ENCODE measurements at regions not wholly inside any gene's neighbourhood (a gene's known extent, or its start where the extent isn't known, plus 50 kb on each side); places are given as distances from the start of the nearest gene placed in this dataset.

- TF ChIP-seq ZNF395 (CRISPR knock-in tag; IDR thresholded peaks at IDR 0.05), result no peak
- no peak for TF ChIP-seq CLOCK (CRISPR knock-in tag; IDR thresholded peaks at IDR 0.05; ENCODE audit: borderline replicate concordance)
These were observed 71.4 kb upstream of the TTC29 start (continued) for GRCh38 chr4:147017081-147017480.

GRCh38 chr4:147019091-147019490, 73.4 kb upstream of the TTC29 start:
- H3K9me1 ChIP-seq (ENCODE audit: control insufficient read depth, insufficient read depth, low read length), result no peaks in the 10 kb centered on the region
- peak; percentile 43 to 68 (median 55) for DNase-seq (ENCODE audit: extremely low read depth in 1 of 4, low spot score in 3 of 4)
- WGBS (ENCODE audit: insufficient coverage, low coverage, missing lambda C conversion rate), result 0% methylated on average over 2 of the region's 2 CpGs
- no peak overlapping the region for H2AFZ ChIP-seq (ENCODE audit: low read depth, low read length)
- H3K4me2 ChIP-seq (ENCODE audit: insufficient read depth, low read length), result no peak overlapping the region
- no TSS peak for BruUV-seq (replicated peaks)
- CTCF ChIA-PET (ENCODE audit: low intra/inter-chr PET ratio), result interaction anchor here (0.5 to 1.4 kb wide), 5 partner anchors 78 to 848 kb away, joined by 3 to 9 read pairs (median 4); no protein-coding TSS in a partner anchor
- H3K79me2 ChIP-seq (ENCODE audit: control insufficient read depth, insufficient read depth, low read length), result no peaks in the 10 kb centered on the region
- peak; percentile 91 for ATAC-seq
- intact Hi-C loops (cut with micrococcal nuclease), result loop anchor here (1.0 kb wide), 3 partner anchors 78 to 847 kb away; no protein-coding TSS in a partner anchor
- H4K20me1 ChIP-seq (replicated peaks; ENCODE audit: control insufficient read depth, insufficient read depth, low read length), result no peaks in the 10 kb centered on the region
- no peaks in the 10 kb centered on the region for H3K36me3 ChIP-seq (ENCODE audit: control insufficient read depth, insufficient read depth, low read length)
- no peaks in the 10 kb centered on the region for H3K27me3 ChIP-seq (ENCODE audit: control insufficient read depth in 2 of 2, insufficient read depth in 2 of 2, low read length in 2 of 2)
- no peak overlapping the region for H3K27ac ChIP-seq (ENCODE audit: extremely low read depth, low read depth, low read length)
- H3K4me3 ChIP-seq, result no peak overlapping the region
- H3K9ac ChIP-seq (ENCODE audit: insufficient read depth in 1 of 2, low read depth in 2 of 2, low read length in 2 of 2), result no peak overlapping the region
- no peaks in the 10 kb centered on the region for H3K9me3 ChIP-seq (replicated peaks; ENCODE audit: control insufficient read depth, insufficient read depth, low read depth, low read length)
- FAIRE-seq, result peak; percentile 82
- in situ Hi-C loops (cut with MboI), result loop anchor here (25.0 kb wide), 2 partner anchors 568 to 843 kb away; no protein-coding TSS in a partner anchor
- H3K4me1 ChIP-seq (replicated peaks in 1 of 2; ENCODE audit: control insufficient read depth in 2 of 2, insufficient read depth in 2 of 2, low read length in 2 of 2), result no peaks in the 10 kb centered on the region
- POLR2A ChIA-PET, result interaction anchor here (1.0 kb wide), 1 partner anchor 78 kb away, joined by 3 read pairs; no protein-coding TSS in a partner anchor
- peak; percentile 50; the same call in 1 of the 2 replicates for TF ChIP-seq ARID2 (IDR thresholded peaks at IDR 0.05)
- no peak for TF ChIP-seq DMBX1 (CRISPR knock-in tag; IDR thresholded peaks at IDR 0.05; ENCODE audit: borderline replicate concordance)
- TF ChIP-seq, protein P1, sequence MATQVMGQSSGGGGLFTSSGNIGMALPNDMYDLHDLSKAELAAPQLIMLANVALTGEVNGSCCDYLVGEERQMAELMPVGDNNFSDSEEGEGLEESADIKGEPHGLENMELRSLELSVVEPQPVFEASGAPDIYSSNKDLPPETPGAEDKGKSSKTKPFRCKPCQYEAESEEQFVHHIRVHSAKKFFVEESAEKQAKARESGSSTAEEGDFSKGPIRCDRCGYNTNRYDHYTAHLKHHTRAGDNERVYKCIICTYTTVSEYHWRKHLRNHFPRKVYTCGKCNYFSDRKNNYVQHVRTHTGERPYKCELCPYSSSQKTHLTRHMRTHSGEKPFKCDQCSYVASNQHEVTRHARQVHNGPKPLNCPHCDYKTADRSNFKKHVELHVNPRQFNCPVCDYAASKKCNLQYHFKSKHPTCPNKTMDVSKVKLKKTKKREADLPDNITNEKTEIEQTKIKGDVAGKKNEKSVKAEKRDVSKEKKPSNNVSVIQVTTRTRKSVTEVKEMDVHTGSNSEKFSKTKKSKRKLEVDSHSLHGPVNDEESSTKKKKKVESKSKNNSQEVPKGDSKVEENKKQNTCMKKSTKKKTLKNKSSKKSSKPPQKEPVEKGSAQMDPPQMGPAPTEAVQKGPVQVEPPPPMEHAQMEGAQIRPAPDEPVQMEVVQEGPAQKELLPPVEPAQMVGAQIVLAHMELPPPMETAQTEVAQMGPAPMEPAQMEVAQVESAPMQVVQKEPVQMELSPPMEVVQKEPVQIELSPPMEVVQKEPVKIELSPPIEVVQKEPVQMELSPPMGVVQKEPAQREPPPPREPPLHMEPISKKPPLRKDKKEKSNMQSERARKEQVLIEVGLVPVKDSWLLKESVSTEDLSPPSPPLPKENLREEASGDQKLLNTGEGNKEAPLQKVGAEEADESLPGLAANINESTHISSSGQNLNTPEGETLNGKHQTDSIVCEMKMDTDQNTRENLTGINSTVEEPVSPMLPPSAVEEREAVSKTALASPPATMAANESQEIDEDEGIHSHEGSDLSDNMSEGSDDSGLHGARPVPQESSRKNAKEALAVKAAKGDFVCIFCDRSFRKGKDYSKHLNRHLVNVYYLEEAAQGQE (IDR thresholded peaks at IDR 0.05; ENCODE audit: borderline replicate concordance), result peak; percentile 64
- TF ChIP-seq, protein P1 (CRISPR knock-in tag; IDR thresholded peaks at IDR 0.05; ENCODE audit: low read depth), result no peak
